H1 (cell line): ENCODE measurements at regions not wholly inside any gene's neighbourhood (a gene's known extent, or its start where the extent isn't known, plus 50 kb on each side); places are given as distances from the start of the nearest gene placed in this dataset.
A peak's percentile ranks its signal among the peaks of the same experiment; 100 is the strongest.
"Not testable (repeated sequence)": the region's sequence is repeated elsewhere in the genome, so short reads cannot be mapped to it uniquely, and the experiment has no call there.

ENCODE experiments used
- CTCF ChIA-PET: fragments of 300-600 bp; sonication (Branson Sonifier 250); formaldehyde crosslinking; loops from one replicate; lab custom pipeline; 2021; ENCODE audit not compliant: partially characterized antibody; lab: Charles Lee
- POLR2A ChIA-PET: fragments of 300-600 bp; sonication (Branson Sonifier 250); formaldehyde crosslinking; loops from one replicate; lab custom pipeline; 2021; ENCODE audit warnings: inconsistent platforms; ENCODE audit not compliant: partially characterized antibody; lab: Charles Lee
- DNase-seq, 2 experiments: peaks; one replicate each; pipeline versions ENCODE4 v3.0.0 to v3.0.0-alpha.2; 2010 to 2022; ENCODE audit warnings: low spot score in 2 of 2, low read depth in 1 of 2, mixed read lengths in 1 of 2
- FAIRE-seq: peaks from 2 replicates; lab custom pipeline; 2011; peaks lifted over from hg19 to GRCh38; lab: Jason Lieb, UNC
- H2AFZ ChIP-seq: 2 replicates; pipeline ENCODE4 v1.8.1; 2012; ENCODE audit warnings: low read length, inconsistent platforms
- H2AK5ac ChIP-seq: 2 replicates; pipeline ENCODE4 v1.6.1; 2013; ENCODE audit warnings: low read depth, low read length
- H2BK120ac ChIP-seq: replicated peaks from 2 replicates; pipeline ENCODE3; 2013; ENCODE audit warnings: low read depth, low read length, inconsistent platforms
- H2BK12ac ChIP-seq: 2 replicates; pipeline ENCODE4 v1.6.1; 2013; ENCODE audit warnings: low read depth, low read length
- H2BK15ac ChIP-seq: 2 replicates; pipeline ENCODE4 v1.6.1; 2013; ENCODE audit warnings: low read length
- H2BK20ac ChIP-seq: 2 replicates; pipeline ENCODE4 v1.6.1; 2013; ENCODE audit warnings: low read length
- H2BK5ac ChIP-seq: 2 replicates; pipeline ENCODE4 v1.6.1; 2013; ENCODE audit warnings: low read depth, low read length
- H3K14ac ChIP-seq: 2 replicates; pipeline ENCODE4 v1.6.1; 2013; ENCODE audit warnings: inconsistent platforms; ENCODE audit not compliant: insufficient read length
- H3K18ac ChIP-seq: 2 replicates; pipeline ENCODE4 v1.6.1; 2013; ENCODE audit warnings: low read length; ENCODE audit errors: extremely low read depth
- H3K23ac ChIP-seq: 2 replicates; pipeline ENCODE4 v1.6.1; 2013; ENCODE audit warnings: inconsistent platforms; ENCODE audit not compliant: insufficient read length
- H3K23me2 ChIP-seq: 2 replicates; pipeline ENCODE4 v1.6.1; 2013; ENCODE audit warnings: low read depth, low read length
- H3K27ac ChIP-seq: 2 replicates; pipeline ENCODE4 v1.6.1; 2011; ENCODE audit warnings: low read depth, low read length, inconsistent platforms
- H3K27me3 ChIP-seq, 4 experiments: replicated peaks in 1 of 4; 1 replicate in 1 of 4; 2 replicates in 3 of 4; pipeline versions ENCODE4 v1.6.1 to v1.8.1; 2011 to 2013; ENCODE audit warnings: low read length in 3 of 4, mild to moderate bottlenecking in 3 of 4, inconsistent platforms in 2 of 4, mixed read lengths in 2 of 4, moderate library complexity in 1 of 4; ENCODE audit not compliant: control insufficient read depth in 3 of 4, insufficient read depth in 3 of 4; ENCODE audit errors: extremely low read depth in 1 of 4
- H3K36me3 ChIP-seq, 4 experiments: 2 replicates each; pipeline versions ENCODE4 v1.6.1 to v1.8.1; 2011 to 2013; ENCODE audit warnings: mild to moderate bottlenecking in 4 of 4, low read length in 3 of 4, moderate library complexity in 2 of 4, control low read depth in 1 of 4, inconsistent platforms in 1 of 4; ENCODE audit not compliant: insufficient read depth in 4 of 4, control insufficient read depth in 2 of 4
- H3K4ac ChIP-seq: replicated peaks from 2 replicates; pipeline ENCODE3; 2013; ENCODE audit warnings: low read length, low read depth, mixed read lengths, inconsistent platforms; ENCODE audit not compliant: insufficient read length
- H3K4me1 ChIP-seq, 4 experiments: replicated peaks in 1 of 4; 1 replicate in 1 of 4; 2 replicates in 3 of 4; pipeline versions ENCODE4 v1.6.1 to v1.8.1; 2011 to 2013; ENCODE audit warnings: low read length in 3 of 4, inconsistent platforms in 2 of 4, mixed read lengths in 1 of 4; ENCODE audit not compliant: insufficient read depth in 4 of 4, control insufficient read depth in 3 of 4
- H3K4me2 ChIP-seq, 2 experiments: 2 replicates each; pipeline versions ENCODE4 v1.6.1 to v1.8.1; 2011 to 2013; ENCODE audit warnings: low read depth in 2 of 2, low read length in 2 of 2, control low read depth in 1 of 2, inconsistent platforms in 1 of 2, mild to moderate bottlenecking in 1 of 2; ENCODE audit not compliant: insufficient read depth in 1 of 2
- H3K4me3 ChIP-seq, 4 experiments: fragments of 200-600, 300-600 bp in 1 of 4; sonication (generic), shearing (Covaris generic), sonication (Bioruptor Twin) in 1 of 4; 2 replicates each; pipeline versions ENCODE4 v1.5.1 to v1.8.1; 2011 to 2016; ENCODE audit warnings: low read length in 4 of 4, low read depth in 3 of 4, control low read depth in 2 of 4, inconsistent platforms in 2 of 4, mild to moderate bottlenecking in 2 of 4, mixed read lengths in 1 of 4, moderate library complexity in 1 of 4; ENCODE audit not compliant: insufficient read depth in 2 of 4; ENCODE audit errors: extremely low read depth in 1 of 4
- H3K56ac ChIP-seq: replicated peaks from 2 replicates; pipeline ENCODE3; 2013; ENCODE audit warnings: low read depth, mild to moderate bottlenecking, mixed read lengths, low read length, inconsistent platforms; ENCODE audit not compliant: insufficient read length
- H3K79me1 ChIP-seq: 2 replicates; pipeline ENCODE4 v1.6.1; 2013; ENCODE audit warnings: low read depth, low read length, control low read depth
- H3K79me2 ChIP-seq, 2 experiments: 2 replicates each; pipeline versions ENCODE4 v1.6.1 to v1.8.1; 2012 to 2013; ENCODE audit warnings: low read length in 2 of 2, mild to moderate bottlenecking in 2 of 2, inconsistent platforms in 1 of 2; ENCODE audit not compliant: insufficient read depth in 2 of 2, control insufficient read depth in 1 of 2
- H3K9ac ChIP-seq, 4 experiments: replicated peaks in 1 of 4; 1 replicate in 1 of 4; 2 replicates in 3 of 4; pipeline versions ENCODE4 v1.6.1 to v1.8.1; 2011 to 2013; ENCODE audit warnings: low read depth in 3 of 4, low read length in 3 of 4, control low read depth in 2 of 4, mild to moderate bottlenecking in 2 of 4, moderate library complexity in 2 of 4, inconsistent platforms in 1 of 4; ENCODE audit errors: extremely low read depth in 1 of 4
- H3K9me3 ChIP-seq, 2 experiments: 2 replicates each; pipeline versions ENCODE4 v1.6.1 to v1.8.1; 2012 to 2013; ENCODE audit warnings: mild to moderate bottlenecking in 2 of 2, moderate library complexity in 2 of 2, control low read depth in 1 of 2, inconsistent platforms in 1 of 2, low read depth in 1 of 2, low read length in 1 of 2, mixed read lengths in 1 of 2; ENCODE audit not compliant: insufficient read depth in 2 of 2
- H4K20me1 ChIP-seq, 2 experiments: replicated peaks in 1 of 2; 2 replicates each; pipeline versions ENCODE3 to v1.8.1; 2011 to 2013; ENCODE audit warnings: inconsistent platforms in 2 of 2, low read length in 2 of 2, mild to moderate bottlenecking in 1 of 2; ENCODE audit not compliant: insufficient read depth in 2 of 2, control insufficient read depth in 1 of 2
- H4K5ac ChIP-seq: 2 replicates; pipeline ENCODE4 v1.6.1; 2013; ENCODE audit warnings: low read length, low read depth, mixed read lengths, inconsistent platforms; ENCODE audit not compliant: insufficient read length
- H4K8ac ChIP-seq: 2 replicates; pipeline ENCODE4 v1.8.0; 2013; ENCODE audit warnings: mild to moderate bottlenecking, moderate library complexity, low read length, inconsistent platforms; ENCODE audit not compliant: insufficient read depth; ENCODE audit errors: extremely low read depth
- H4K91ac ChIP-seq: replicated peaks from 2 replicates; pipeline ENCODE3; 2013; ENCODE audit warnings: low read length, mixed read lengths, inconsistent platforms; ENCODE audit not compliant: insufficient read length
- EP300 ChIP-seq, 2 experiments: IDR thresholded peaks; 1 replicate in 1 of 2; 2 replicates in 1 of 2; pipeline ENCODE4 v1.6.1; 2011 to 2012; ENCODE audit warnings: low read depth in 2 of 2, low read length in 2 of 2, mild to moderate bottlenecking in 2 of 2, borderline replicate concordance in 1 of 2, inconsistent platforms in 1 of 2, moderate library complexity in 1 of 2
- YY1 ChIP-seq: IDR thresholded peaks from 2 replicates; pipeline ENCODE4 v1.6.1; 2011; ENCODE audit warnings: low read depth, mild to moderate bottlenecking, low read length
- WGBS, 2 experiments: shearing (Covaris generic) in 1 of 2; methylation state at CpG; one replicate each; pipeline versions ENCODE4 v1.1.6 to v1.1.7; 2013 to 2015; ENCODE audit warnings: low lambda C conversion rate in 2 of 2, mixed read lengths in 2 of 2, inconsistent platforms in 1 of 2, low coverage in 1 of 2, missing lambda C conversion rate in 1 of 2; ENCODE audit not compliant: insufficient replicate concordance in 2 of 2, insufficient coverage in 1 of 2, insufficient read length in 1 of 2; ENCODE audit errors: extremely low coverage in 1 of 2, missing lambda C conversion rate in 1 of 2; 5-methylcytosine and 5-hydroxymethylcytosine counted together
- TF ChIP-seq, protein P1 (sequence below): IDR thresholded peaks from 2 replicates; pipeline ENCODE4 v1.6.1; 2012; ENCODE audit warnings: inconsistent platforms

DNA sequence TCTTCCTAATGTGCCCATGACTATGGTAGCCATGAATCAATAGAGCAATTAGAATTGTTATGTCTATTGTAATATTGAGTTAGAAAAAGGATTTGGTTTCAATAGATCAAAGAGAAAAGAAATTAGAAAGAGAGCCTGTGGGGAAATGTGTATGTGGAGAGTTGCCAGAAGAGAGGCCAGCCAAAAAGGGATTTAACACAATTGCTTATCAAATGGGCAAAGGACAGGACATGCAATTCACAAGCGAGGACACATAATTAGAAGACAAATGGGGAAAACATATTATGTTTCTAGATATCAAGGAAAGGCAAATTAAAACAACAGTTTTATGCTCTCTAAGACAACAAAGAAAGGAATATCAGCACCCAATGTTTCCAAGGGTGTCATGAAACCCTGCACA, 403.2 kb upstream of the KLHL29 start (continued):
- TF ChIP-seq, protein P1, sequence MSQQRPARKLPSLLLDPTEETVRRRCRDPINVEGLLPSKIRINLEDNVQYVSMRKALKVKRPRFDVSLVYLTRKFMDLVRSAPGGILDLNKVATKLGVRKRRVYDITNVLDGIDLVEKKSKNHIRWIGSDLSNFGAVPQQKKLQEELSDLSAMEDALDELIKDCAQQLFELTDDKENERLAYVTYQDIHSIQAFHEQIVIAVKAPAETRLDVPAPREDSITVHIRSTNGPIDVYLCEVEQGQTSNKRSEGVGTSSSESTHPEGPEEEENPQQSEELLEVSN: no peak
- no peak for TF ChIP-seq EP300 (IDR thresholded peaks at IDR 0.05; ENCODE audit: borderline replicate concordance in 1 of 2, low read depth in 2 of 2, low read length in 2 of 2)
- no peak for TF ChIP-seq YY1
- TF ChIP-seq, all 59 proteins: peak for 0

GRCh38 chr2:22984152-22984551, 400.8 kb upstream of the KLHL29 start:
- CTCF ChIA-PET: interaction anchor here (1.8 kb wide), 1 partner anchor 11 kb away, joined by 3 read pairs; no protein-coding TSS in a partner anchor
- H2BK12ac ChIP-seq, H2BK15ac ChIP-seq, H2AFZ ChIP-seq, H4K5ac ChIP-seq, H3K79me2 ChIP-seq, H4K91ac ChIP-seq, H3K23ac ChIP-seq, H3K9me3 ChIP-seq, FAIRE-seq, H4K20me1 ChIP-seq, H3K4me3 ChIP-seq, H3K27ac ChIP-seq, H4K8ac ChIP-seq, H2BK20ac ChIP-seq, H3K23me2 ChIP-seq, H3K4me1 ChIP-seq, H3K9ac ChIP-seq, H3K14ac ChIP-seq, H3K18ac ChIP-seq, H2AK5ac ChIP-seq, H2BK120ac ChIP-seq, H3K36me3 ChIP-seq, H3K79me1 ChIP-seq, H2BK5ac ChIP-seq, H3K4me2 ChIP-seq, H3K27me3 ChIP-seq, H3K56ac ChIP-seq, H3K4ac ChIP-seq, POLR2A ChIA-PET: not testable (repeated sequence)
- DNase-seq: peak in 1 of 2 experiments; percentile 51
- WGBS, 2 experiments: 89% methylated on average over 8 of the region's 25 CpGs; no CpG with 5 or more reads in 1 of the 2 experiments
